ENCODE measurements at regions not wholly inside any gene's neighbourhood (a gene's known extent, or its start where the extent isn't known, plus 50 kb on each side); places are given as distances from the start of the nearest gene placed in this dataset.

DNA sequence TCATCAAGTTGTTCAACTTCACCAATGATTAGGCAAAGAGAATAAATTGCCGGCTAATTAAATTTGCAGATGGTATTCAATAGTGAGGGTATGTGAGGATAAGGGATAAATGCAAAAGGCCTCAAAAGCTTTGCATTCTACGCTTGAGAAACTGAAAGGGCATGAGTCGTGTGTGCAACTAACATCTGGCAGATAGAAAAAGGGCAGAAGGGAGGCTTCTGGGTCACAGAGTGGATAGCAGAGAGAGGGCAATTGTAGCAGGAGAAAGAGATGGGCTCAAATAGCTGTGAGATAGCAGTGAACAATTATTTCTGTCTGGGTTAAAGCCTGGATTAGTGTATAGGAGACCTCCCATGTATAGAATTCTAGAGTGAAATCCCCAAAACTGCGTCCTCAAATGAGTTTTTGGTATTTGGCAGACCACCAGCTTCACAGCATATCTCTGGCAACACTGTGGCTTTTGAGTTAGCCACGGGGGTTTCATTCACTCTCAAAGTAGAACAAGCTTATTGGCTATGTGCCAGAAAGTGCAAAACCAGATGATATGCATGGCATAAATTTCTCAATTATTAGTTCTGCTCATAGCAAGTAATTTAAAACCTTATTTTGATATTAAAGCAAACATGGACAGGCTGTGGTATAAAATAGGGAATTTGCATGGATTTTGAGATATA lies 586.3 kb downstream of the BRINP1 start:
- TF ChIP-seq, protein P1, sequence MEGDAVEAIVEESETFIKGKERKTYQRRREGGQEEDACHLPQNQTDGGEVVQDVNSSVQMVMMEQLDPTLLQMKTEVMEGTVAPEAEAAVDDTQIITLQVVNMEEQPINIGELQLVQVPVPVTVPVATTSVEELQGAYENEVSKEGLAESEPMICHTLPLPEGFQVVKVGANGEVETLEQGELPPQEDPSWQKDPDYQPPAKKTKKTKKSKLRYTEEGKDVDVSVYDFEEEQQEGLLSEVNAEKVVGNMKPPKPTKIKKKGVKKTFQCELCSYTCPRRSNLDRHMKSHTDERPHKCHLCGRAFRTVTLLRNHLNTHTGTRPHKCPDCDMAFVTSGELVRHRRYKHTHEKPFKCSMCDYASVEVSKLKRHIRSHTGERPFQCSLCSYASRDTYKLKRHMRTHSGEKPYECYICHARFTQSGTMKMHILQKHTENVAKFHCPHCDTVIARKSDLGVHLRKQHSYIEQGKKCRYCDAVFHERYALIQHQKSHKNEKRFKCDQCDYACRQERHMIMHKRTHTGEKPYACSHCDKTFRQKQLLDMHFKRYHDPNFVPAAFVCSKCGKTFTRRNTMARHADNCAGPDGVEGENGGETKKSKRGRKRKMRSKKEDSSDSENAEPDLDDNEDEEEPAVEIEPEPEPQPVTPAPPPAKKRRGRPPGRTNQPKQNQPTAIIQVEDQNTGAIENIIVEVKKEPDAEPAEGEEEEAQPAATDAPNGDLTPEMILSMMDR (IDR thresholded peaks at IDR 0.05), result no peak
- Histone ChIP-seq H3K4me3 (no peak overlapping the region), H3K4me1 (no peaks in the 10 kb centered on the region), H3K9me3 (no peaks in the 10 kb centered on the region), H3K27me3 (no peaks in the 10 kb centered on the region), H3K27ac (no peak overlapping the region), H3K36me3 (no peaks in the 10 kb centered on the region)
- no peak for ATAC-seq
- DNase-seq, result no peak
- WGBS, 2 donors, result 51 to 62% methylated on average over 5 of the region's 5 CpGs
- no peak for FAIRE-seq
- intact Hi-C loops (cut with DNase I), result no loop called here

DNA sequence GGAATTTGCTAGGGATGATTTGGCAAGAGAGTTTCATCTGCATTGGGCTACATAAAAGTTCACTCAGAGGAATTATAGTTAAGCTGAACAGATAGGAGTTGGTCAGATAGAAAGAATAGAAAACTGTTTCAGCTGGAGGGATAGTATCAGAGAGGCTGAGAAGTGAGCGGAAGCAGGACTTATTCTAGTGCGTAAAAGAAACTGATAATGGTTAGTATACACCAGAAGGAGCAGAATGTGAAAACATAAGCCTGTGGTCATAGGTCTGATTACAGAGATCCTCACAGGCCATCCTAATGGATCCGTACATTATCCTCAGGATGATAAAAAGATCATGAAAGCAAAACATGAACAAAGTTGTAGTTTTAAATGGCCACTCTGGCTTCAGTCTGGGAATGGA lies 585.2 kb downstream of the BRINP1 start:
- DNase-seq (no peak), ATAC-seq (no peak), FAIRE-seq (no peak)
- Histone ChIP-seq H3K9me3 (no peaks in the 10 kb centered on the region), H3K4me1 (no peaks in the 10 kb centered on the region), H3K36me3 (no peaks in the 10 kb centered on the region), H3K27ac (no peak overlapping the region), H3K27me3 (no peaks in the 10 kb centered on the region), H3K4me3 (no peak overlapping the region)
- TF ChIP-seq, protein P1 (IDR thresholded peaks at IDR 0.05), result no peak
- 71 to 78% methylated on average over 3 of the region's 3 CpGs for WGBS, 2 donors
- intact Hi-C loops (cut with DNase I), result no loop called here

DNA sequence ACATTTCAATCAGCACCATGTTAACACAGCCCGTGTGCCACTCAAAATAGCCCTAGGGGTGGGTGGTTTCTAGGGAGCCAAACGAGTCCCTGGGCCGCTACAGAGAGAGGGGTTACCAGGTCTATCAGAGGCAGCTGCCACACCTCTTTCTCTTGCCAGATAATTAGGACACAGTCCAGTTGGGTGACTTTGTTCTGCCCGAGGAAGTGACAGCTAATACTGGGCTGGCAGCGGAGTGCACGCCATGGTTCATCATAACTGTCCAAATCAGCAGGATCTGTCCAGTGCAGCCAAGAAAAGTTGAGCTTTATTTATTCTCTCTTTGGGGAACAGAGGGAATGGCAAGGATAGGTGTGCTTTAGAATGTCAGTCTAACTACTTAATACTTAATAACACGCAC lies 583.8 kb downstream of the BRINP1 start:
- no peak for FAIRE-seq
- H3K36me3 ChIP-seq, result no peaks in the 10 kb centered on the region
- no peaks in the 10 kb centered on the region for H3K27me3 ChIP-seq
- TF ChIP-seq, protein P1 (IDR thresholded peaks at IDR 0.05), result no peak
- H3K4me1 ChIP-seq, result no peaks in the 10 kb centered on the region
- no peak for DNase-seq
- intact Hi-C loops (cut with DNase I), result no loop called here
- no peak overlapping the region for H3K4me3 ChIP-seq
- 41 to 47% methylated on average over 7 of the region's 7 CpGs for WGBS, 2 donors
- H3K9me3 ChIP-seq, result no peaks in the 10 kb centered on the region
- H3K27ac ChIP-seq, result no peak overlapping the region
- ATAC-seq, result no peak

DNA sequence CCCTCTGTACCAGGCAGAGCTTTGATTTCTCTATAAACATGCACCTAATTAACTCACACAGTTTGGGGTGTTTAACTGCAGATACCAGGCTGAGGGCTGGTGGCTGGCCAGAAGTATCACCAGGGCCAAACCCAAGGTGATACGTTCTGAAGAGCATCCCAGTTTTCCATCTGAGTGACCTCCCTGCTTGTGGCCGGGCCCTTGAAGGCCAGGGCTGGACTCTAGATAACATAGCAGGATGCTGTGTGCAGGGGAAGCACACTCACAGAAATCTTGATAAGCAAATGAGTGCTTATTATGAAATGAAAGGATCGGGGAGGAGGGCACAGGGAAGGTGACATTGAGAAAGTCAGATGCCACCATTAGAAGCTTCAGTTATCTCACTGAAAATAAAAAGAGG lies 582.4 kb downstream of the BRINP1 start:
- no peaks in the 10 kb centered on the region for H3K9me3 ChIP-seq
- DNase-seq (no peak), ATAC-seq (no peak), FAIRE-seq (no peak)
- no peaks in the 10 kb centered on the region for H3K36me3 ChIP-seq
- no peak overlapping the region for H3K27ac ChIP-seq
- no peaks in the 10 kb centered on the region for H3K27me3 ChIP-seq
- WGBS, 2 donors, result 11% methylated on average over 3 of the region's 3 CpGs
- H3K4me1 ChIP-seq, result no peaks in the 10 kb centered on the region
- TF ChIP-seq, protein P1 (IDR thresholded peaks at IDR 0.05), result no peak
- intact Hi-C loops (cut with DNase I), result no loop called here
- H3K4me3 ChIP-seq, result no peak overlapping the region

DNA sequence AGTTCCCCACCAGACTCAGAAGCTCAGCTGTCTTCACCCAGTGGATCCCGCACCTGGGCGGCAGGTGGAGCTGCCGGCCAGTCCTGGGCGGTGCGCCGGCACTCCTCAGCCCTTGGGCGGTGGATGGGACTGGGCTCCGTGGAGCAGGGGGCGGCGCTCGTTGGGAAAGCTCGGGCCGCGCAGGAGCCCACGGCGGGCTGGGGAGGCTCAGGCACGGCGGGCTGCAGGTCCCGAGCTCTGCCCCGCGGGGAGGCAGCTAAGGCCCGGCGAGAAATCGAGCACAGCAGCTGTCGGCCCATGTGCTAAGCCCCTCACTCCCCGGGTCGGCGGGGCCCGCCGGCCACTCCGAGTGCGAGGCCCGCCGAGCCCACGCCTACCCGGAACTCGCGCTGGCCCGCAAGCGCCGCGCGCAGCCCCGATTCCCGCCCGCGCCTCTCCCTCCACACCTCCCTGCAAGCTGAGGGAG lies 560.0 kb downstream of the BRINP1 start:
- Histone ChIP-seq H3K4me1 (no peaks in the 10 kb centered on the region), H3K9me3 (no peaks in the 10 kb centered on the region), H3K36me3 (no peaks in the 10 kb centered on the region), H3K4me3 (peak overlapping the region in 2 of 4 donors; percentile 24 to 30), H3K27me3 (no peaks in the 10 kb centered on the region), H3K27ac (no peak overlapping the region)
- no peak for FAIRE-seq
- peak; percentile 3 to 77 (median 34) for DNase-seq
- TF ChIP-seq, protein P1 (IDR thresholded peaks at IDR 0.05), result peak in 1 of 4 donors; percentile 8
- 47 to 58% methylated on average over 43 to 47 of the region's 47 CpGs for WGBS, 2 donors
- intact Hi-C loops (cut with DNase I), result no loop called here
- peak in 3 of 4 donors; percentile 60 to 90 (median 76) for ATAC-seq
